Motor neuron (in vitro differentiated cells): ENCODE measurements at regions not wholly inside any gene's neighbourhood (a gene's known extent, or its start where the extent isn't known, plus 50 kb on each side); places are given as distances from the start of the nearest gene placed in this dataset.
A peak's percentile ranks its signal among the peaks of the same experiment; 100 is the strongest.

Experiments
- ATAC-seq, 8 experiments: fragments of 200-7000 bp; cut with Tn5 transposase; replicated peaks in 6 of 8; 2 replicates each; pipeline ENCODE4 v1.8.0; 2021; ENCODE audit warnings: mild to moderate bottlenecking in 8 of 8, moderate library complexity in 8 of 8
- H3K27ac ChIP-seq, 2 donors: fragments of 250-450 bp; sonication (Bioruptor Pico); 2 replicates each; pipeline ENCODE4 v1.9.0; 2021; ENCODE audit warnings: antibody characterized with exemption in 2 of 2, mild to moderate bottlenecking in 2 of 2, moderate library complexity in 1 of 2
- H3K4me1 ChIP-seq, 2 donors: fragments of 250-450 bp; sonication (Bioruptor Pico); replicated peaks in 1 of 2; 2 replicates each; pipeline ENCODE4 v1.6.1; 2021; ENCODE audit warnings: antibody characterized with exemption in 2 of 2, mild to moderate bottlenecking in 2 of 2, moderate library complexity in 1 of 2
- H3K4me3 ChIP-seq, 5 donors: fragments of 250-450 bp; sonication (Bioruptor Pico); 2 replicates each; pipeline ENCODE4 v1.9.0; 2021; ENCODE audit warnings: antibody characterized with exemption in 5 of 5, mild to moderate bottlenecking in 5 of 5, moderate library complexity in 4 of 5
- WGBS, 10 experiments: fragments of 450-650 bp; shearing (Covaris generic); methylation state at CpG; one replicate each; pipeline ENCODE4 v1.0.0; 2022; 5-methylcytosine and 5-hydroxymethylcytosine counted together
- in situ Hi-C, 9 experiments: fragments of 400-800 bp; cut with MboI; loops; one replicate each; pipeline ENCODE4 v1.15.0; 2021; ENCODE audit warnings: low sequenced_read_pairs in 9 of 9, low pct_unique_long_range_greater_than_20kb in 2 of 9; ENCODE audit not compliant: unreplicated experiment in 9 of 9

DNA sequence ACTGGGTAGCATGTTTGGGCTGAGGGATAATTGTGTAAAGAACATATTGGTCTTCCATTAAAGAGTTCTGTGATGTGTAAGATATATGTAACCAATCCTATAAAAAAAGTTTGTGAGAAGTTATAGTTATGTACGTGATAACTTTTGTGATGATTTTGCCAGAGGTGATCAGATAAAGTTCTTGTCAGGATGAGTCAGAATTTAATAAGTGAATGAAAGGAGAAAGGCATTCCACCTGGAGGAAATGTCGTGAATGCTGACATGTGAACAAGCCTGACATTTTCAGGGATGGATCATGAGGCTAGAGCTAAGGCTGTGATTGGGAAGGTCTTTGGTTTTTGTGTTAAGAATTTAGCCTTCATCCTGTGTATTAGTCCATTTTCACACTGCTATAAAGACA, 241.5 kb downstream of the SNAPC1 start:
- H3K4me1 ChIP-seq, result peaks cover 11 to 18% of the 10 kb centered on the region in 2 donors
- 0 to 100% (median 47%) methylated on average over 1 to 2 of the region's 2 CpGs; no CpG with 5 or more reads in 2 of the 10 experiments for WGBS, 10 experiments
- ATAC-seq, result no peak
- no peak overlapping the region for H3K4me3 ChIP-seq
- in situ Hi-C loops, result no loop called here
- H3K27ac ChIP-seq, result no peak overlapping the region

DNA sequence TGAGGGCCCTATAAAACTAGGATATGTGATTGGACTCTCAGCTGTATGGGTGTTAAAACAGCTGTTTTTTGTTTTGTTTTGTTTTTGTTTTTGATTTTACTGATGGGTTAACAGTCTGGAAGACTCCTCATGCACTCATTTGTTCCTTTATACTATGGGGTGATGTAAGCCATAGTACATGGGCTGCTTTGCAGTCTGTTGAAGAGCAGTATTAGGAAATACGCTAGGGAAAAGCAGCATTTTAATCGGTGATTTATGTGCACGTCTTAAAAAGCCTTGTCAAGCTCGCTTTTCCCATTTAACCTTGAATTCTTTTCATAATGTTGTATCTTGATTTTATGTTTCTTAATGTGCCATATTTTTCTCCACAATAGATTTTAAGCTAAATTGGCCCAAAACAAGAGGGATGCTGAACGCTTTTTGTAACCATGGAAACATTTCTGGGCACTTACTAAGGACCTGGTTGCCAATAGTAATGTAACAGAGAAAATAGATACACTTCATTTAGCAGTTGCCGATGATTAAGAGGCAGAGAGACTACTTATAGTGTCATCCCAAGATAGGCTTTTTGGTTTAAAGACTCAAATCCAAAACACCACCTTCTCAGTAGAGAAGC, 244.0 kb downstream of the SNAPC1 start:
- peak in 5 of 8 experiments; percentile 64 to 88 (median 73) for ATAC-seq
- in situ Hi-C loops, result no loop called here
- Histone ChIP-seq H3K4me1 (peaks cover 11 to 18% of the 10 kb centered on the region in 2 donors), H3K27ac (no peak overlapping the region), H3K4me3 (no peak overlapping the region)
- 3 to 90% (median 57%) methylated on average over 2 to 6 of the region's 6 CpGs; no CpG with 5 or more reads in 1 of the 10 experiments for WGBS, 10 experiments

DNA sequence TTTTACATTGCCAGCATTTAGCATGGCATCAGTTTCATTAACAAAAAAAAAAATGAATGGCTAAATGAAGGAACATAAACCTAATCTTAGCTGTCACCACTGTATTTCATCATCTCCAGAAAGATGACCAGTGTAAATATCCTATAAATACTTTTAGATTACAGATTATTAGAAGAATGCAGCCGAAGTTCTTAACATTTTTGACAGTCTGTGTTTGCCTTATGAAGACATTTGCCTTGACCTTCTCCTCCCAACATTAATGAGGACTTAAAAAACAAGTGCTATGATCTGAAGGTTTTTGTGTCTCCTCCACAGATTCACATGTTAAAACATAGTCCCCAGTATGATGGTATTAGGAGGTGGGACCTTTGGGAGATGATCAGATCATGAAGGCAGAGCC, 253.0 kb downstream of the SNAPC1 start:
- WGBS, 10 experiments, result 0 to 86% (median 33%) methylated on average over 1 of the region's 1 CpG; no CpG with 5 or more reads in 1 of the 10 experiments
- H3K27ac ChIP-seq, result no peak overlapping the region
- no peaks in the 10 kb centered on the region for H3K4me1 ChIP-seq
- no peak for ATAC-seq
- H3K4me3 ChIP-seq, result no peak overlapping the region
- in situ Hi-C loops, result no loop called here

DNA sequence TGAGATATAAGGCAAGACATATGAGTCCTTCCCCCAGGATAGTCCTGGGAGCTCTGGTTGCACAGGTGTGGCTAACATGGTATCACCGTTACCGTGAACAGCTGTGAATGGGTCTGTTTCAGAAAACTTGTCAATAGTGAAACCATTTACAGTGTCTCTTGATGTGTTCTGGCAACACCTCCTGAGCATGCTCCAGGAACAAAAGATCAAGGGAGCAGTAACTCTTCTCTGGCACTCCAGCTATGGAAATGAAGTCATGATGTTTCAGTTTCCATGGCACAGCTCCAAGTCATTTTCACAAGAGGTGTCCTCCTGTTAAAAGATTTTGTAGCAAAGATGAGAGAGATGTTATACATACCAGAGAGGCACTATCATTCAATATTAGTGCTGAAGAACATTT, 253.7 kb downstream of the SNAPC1 start:
- in situ Hi-C loops, result no loop called here
- no peak overlapping the region for H3K4me3 ChIP-seq
- peak in 4 of 8 experiments; percentile 16 to 65 (median 50) for ATAC-seq
- WGBS, 10 experiments, result 0 to 100% (median 61%) methylated on average over 1 to 2 of the region's 2 CpGs; no CpG with 5 or more reads in 4 of the 10 experiments
- H3K4me1 ChIP-seq, result no peaks in the 10 kb centered on the region
- no peak overlapping the region for H3K27ac ChIP-seq

DNA sequence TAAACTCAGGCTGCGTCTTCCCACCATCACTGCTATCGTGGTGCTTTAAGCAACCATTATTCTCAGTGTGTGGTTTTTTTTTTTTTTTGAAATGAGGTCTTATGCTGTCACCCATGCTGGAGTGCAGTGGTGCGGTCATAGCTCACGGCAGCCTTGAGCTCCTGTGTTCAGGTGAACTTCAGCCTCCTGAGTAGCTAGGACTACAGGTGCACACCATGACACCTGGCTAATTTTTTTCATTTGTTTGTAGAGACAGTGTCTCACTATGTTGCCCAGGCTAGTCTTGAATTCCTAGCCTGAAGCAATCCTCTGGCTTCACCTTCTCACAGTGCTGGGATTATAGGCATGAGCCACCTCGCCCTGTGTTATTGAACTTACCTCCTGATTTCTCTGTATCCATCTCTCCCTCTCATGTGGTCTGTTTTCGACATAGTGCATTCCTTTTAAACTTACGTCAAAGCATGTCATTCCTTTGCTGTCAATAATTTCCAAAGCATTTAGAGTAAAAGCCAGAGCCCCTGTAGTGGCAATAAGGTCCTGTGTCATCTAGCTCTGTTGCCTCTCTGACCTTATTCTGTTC, 255.5 kb downstream of the SNAPC1 start:
- H3K4me1 ChIP-seq, result no peaks in the 10 kb centered on the region
- WGBS, 10 experiments, result 0 to 85% (median 70%) methylated on average over 4 to 7 of the region's 7 CpGs; no CpG with 5 or more reads in 1 of the 10 experiments
- in situ Hi-C loops, result no loop called here
- no peak for ATAC-seq
- no peak overlapping the region for H3K27ac ChIP-seq
- no peak overlapping the region for H3K4me3 ChIP-seq

DNA sequence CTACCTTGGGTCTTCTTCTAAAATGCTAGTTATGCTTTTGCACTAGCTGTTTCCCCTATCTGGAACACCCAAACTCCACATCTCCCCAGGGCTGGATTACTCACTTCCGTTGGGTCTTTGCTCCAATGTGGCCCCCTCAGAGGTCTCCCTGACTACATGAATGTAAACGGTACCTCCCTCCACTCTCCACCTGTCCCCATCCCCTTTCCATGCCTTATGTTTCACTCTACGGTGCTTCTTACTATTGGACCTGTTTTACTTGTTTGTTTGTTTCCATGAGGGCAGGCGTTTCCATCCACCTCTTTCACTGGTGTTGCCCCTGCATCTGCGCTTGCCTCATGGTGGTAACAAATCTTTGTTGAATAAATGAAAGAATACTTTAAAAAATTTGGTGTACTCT, 256.4 kb downstream of the SNAPC1 start:
- Histone ChIP-seq H3K4me1 (no peaks in the 10 kb centered on the region), H3K4me3 (no peak overlapping the region), H3K27ac (no peak overlapping the region)
- no peak for ATAC-seq
- WGBS, 10 experiments, result 10 to 92% (median 67%) methylated on average over 2 to 4 of the region's 5 CpGs; no CpG with 5 or more reads in 2 of the 10 experiments
- in situ Hi-C loops, result no loop called here

DNA sequence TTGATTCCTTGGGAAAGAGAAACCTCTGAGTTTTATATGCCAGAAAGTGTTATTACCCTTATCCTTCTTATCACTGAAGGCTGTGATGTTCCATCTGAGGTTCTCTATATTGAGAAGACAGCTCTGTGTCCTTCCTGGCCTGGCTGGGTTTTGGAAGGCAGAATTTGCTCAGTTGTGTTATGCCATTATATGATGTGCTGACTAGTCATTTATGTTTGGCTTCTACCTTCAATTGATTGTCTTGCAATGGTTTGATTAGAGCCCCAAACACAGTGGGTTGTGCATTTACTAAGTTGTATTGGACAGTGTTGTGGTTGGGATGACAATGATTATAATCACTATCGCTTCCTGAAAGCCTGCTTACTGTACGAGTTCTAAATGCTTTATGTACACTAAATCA, 265.7 kb downstream of the SNAPC1 start:
- Histone ChIP-seq H3K4me3 (no peak overlapping the region), H3K4me1 (no peaks in the 10 kb centered on the region), H3K27ac (no peak overlapping the region)
- WGBS, 10 experiments, result 0 to 82% (median 75%) methylated on average over 1 to 2 of the region's 2 CpGs; no CpG with 5 or more reads in 2 of the 10 experiments
- in situ Hi-C loops, result no loop called here
- ATAC-seq, result no peak

DNA sequence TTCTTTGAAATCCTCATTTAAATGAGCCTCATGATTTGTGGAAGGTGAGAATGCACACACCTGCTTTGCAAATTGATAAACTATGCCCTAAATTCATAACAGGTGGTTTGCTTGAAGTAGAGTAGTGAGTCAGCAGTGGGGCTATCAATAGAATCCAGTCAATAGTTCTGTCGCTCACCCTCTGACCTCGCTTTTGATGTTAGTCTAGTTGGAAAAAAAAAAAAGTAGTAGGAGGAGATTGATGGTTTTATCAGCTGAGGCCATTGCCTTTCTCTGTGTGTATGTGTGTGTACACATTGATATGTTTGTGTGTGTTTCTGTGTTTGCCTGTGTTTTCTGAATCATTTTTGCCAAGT, 267.3 kb downstream of the SNAPC1 start:
- no peaks in the 10 kb centered on the region for H3K4me1 ChIP-seq
- WGBS, 10 experiments, result 10 to 88% (median 67%) methylated on average over 1 to 2 of the region's 2 CpGs; no CpG with 5 or more reads in 5 of the 10 experiments
- no peak overlapping the region for H3K4me3 ChIP-seq
- H3K27ac ChIP-seq, result no peak overlapping the region
- in situ Hi-C loops, result no loop called here
- peak in 3 of 8 experiments; percentile 24 to 32 (median 26) for ATAC-seq

DNA sequence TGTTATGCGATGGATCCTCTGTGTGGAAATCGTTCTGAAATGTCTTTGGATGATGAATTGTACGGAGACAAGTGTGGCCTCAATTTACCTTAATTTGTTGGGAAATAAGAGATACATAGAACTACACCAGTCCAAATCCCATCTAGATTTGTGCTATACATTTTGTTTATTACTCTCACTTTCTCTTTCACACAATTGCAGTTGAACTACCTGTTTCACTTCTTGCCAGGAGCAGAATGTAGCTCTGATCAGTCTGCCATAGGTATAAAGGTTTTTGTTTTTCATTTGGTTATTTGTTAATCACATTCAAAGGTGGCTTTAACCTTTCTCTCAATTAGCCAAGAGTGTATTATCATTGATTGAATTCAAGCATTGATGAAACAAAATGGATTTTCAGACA, 268.2 kb downstream of the SNAPC1 start:
- no peak overlapping the region for H3K27ac ChIP-seq
- no peak for ATAC-seq
- H3K4me1 ChIP-seq, result no peaks in the 10 kb centered on the region
- in situ Hi-C loops, result no loop called here
- 40 to 100% (median 72%) methylated on average over 1 to 3 of the region's 3 CpGs for WGBS, 10 experiments
- H3K4me3 ChIP-seq, result no peak overlapping the region

DNA sequence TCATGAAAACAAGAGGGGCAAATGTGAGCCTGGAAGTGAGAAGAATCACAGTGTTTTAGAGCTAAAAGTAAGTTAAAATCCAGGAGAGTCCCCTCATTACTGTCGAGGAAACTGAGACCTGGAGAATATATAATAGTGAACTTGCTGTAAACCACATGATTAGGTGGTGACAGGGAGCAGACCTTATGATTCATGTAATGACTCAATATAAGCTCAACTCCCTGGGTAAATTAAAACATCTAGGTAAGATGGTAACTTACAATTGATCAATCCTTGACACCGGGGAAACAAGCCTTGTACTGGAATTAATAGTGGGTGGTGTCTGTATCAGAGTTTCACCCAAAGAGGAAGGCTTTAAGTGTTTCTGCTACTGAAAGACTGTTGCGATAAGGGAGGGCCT, 269.3 kb downstream of the SNAPC1 start:
- Histone ChIP-seq H3K27ac (no peak overlapping the region), H3K4me1 (no peaks in the 10 kb centered on the region), H3K4me3 (no peak overlapping the region)
- WGBS, 10 experiments, result 60 to 100% (median 85%) methylated on average over 1 to 3 of the region's 3 CpGs
- in situ Hi-C loops, result no loop called here
- ATAC-seq, result no peak

DNA sequence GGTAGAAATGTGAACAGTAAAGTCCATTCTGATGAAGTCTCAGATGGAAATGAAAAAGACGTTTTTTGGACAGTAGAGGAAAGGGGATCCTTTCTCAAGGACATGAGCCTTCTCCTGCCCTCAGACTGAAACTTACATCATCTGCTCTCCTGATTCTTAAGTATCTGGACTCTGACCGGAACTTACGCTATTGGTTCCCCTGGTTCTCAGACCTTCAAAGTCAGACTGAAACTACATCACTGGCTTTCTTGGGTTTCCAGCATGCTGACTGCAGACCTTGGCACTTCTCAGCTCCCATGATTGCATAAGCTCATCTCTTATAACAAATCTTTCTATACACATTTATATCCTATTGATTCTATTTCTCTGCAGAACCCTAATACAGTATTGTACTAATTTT, 291.0 kb downstream of the SNAPC1 start:
- Histone ChIP-seq H3K4me1 (no peaks in the 10 kb centered on the region), H3K4me3 (no peak overlapping the region), H3K27ac (no peak overlapping the region)
- ATAC-seq, result no peak
- 0 to 100% (median 76%) methylated on average over 1 to 3 of the region's 3 CpGs; no CpG with 5 or more reads in 1 of the 10 experiments for WGBS, 10 experiments
- in situ Hi-C loops, result no loop called here

DNA sequence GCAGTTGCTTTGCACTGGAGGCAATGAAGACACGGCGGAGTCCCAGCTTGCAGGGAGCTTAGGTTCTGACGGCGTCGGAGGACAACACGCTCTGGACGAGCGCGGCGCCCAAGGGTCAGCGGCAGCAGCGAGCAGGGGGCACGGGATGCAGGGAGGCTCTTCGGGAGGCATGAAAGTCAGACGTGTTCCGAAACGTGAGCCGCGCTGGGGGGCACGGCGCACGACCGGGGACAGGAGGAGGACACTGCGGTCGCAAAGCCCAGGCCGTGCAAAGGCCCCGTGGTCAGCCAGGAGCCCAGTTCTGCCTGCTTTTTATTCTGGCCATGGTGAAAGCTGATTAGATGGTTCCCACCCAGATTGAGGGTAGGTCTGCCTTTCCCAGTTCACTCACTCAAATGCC, 294.6 kb downstream of the SNAPC1 start:
- 33 to 69% methylated on average over 7 to 15 of the region's 27 CpGs; no CpG with 5 or more reads in 8 of the 10 experiments for WGBS, 10 experiments
- no peak for ATAC-seq
- Histone ChIP-seq H3K4me3 (no peak overlapping the region), H3K27ac (no peak overlapping the region), H3K4me1 (no peaks in the 10 kb centered on the region)
- in situ Hi-C loops, result no loop called here

DNA sequence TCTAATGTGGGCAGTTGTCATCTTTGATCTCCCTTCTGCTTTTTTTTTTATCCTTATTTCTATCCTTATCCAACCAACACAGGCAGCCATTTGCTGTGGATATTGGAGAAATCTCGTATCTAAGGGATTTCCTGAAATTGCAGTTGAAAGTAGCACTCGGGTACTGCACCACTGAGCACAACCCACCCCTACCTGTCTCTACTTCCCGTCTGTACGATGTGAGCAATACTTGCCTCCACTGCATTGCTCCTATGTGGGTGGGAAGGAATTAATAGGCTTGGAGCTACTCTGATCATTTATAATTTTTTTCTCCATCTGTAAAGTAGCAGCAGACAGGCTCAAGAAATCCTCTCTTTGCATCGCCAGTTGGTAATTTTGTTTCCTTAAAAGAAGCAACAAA, 300.4 kb downstream of the SNAPC1 start:
- in situ Hi-C loops, result no loop called here
- no peak for ATAC-seq
- no peaks in the 10 kb centered on the region for H3K4me1 ChIP-seq
- 0 to 100% (median 80%) methylated on average over 1 to 4 of the region's 5 CpGs; no CpG with 5 or more reads in 3 of the 10 experiments for WGBS, 10 experiments
- no peak overlapping the region for H3K4me3 ChIP-seq
- no peak overlapping the region for H3K27ac ChIP-seq
